ENCODE measurements at regions not wholly inside any gene's neighbourhood (a gene's known extent, or its start where the extent isn't known, plus 50 kb on each side); places are given as distances from the start of the nearest gene placed in this dataset.
A peak's percentile ranks its signal among the peaks of the same experiment; 100 is the strongest.

DNA sequence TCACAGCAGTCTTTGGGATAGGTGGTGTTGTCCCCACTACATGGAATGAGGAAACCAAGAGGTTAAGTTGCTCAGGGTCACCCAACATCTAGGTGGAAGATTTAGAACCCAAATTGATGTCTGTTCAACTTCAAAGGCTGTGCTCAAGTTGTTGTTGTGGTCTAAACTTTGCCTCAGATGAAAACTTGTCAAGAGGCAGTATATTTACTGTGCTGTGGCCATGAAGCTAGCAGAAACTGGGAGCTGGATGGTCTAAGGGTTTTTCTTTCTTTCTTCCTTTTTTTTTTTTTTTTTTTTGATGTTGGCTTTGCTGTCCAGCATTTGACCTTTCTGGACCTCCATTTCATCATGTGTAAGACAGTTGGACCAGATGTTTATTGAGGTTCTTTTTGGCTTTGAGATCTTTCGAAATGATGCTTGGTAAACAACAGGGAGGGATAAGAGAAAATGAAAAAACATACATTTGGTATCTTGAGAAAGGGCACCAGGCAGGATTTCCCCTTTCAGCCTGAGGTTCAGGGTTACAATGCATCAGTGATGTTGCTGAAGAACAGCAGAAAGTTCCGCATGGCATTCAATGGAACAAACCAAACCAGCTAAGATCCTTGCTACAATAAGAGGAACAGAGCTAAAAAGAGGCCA is 166.2 kb upstream of the RPS6KA3 start:
- TF ChIP-seq, protein P1, sequence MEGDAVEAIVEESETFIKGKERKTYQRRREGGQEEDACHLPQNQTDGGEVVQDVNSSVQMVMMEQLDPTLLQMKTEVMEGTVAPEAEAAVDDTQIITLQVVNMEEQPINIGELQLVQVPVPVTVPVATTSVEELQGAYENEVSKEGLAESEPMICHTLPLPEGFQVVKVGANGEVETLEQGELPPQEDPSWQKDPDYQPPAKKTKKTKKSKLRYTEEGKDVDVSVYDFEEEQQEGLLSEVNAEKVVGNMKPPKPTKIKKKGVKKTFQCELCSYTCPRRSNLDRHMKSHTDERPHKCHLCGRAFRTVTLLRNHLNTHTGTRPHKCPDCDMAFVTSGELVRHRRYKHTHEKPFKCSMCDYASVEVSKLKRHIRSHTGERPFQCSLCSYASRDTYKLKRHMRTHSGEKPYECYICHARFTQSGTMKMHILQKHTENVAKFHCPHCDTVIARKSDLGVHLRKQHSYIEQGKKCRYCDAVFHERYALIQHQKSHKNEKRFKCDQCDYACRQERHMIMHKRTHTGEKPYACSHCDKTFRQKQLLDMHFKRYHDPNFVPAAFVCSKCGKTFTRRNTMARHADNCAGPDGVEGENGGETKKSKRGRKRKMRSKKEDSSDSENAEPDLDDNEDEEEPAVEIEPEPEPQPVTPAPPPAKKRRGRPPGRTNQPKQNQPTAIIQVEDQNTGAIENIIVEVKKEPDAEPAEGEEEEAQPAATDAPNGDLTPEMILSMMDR (IDR thresholded peaks at IDR 0.05; ENCODE audit: low read length, missing control alignments) = no peak
- no peak overlapping the region for H3K4me3 ChIP-seq (replicated peaks; ENCODE audit: low read depth, low read length)
- no peak for DNase-seq (ENCODE audit: low read depth)

DNA sequence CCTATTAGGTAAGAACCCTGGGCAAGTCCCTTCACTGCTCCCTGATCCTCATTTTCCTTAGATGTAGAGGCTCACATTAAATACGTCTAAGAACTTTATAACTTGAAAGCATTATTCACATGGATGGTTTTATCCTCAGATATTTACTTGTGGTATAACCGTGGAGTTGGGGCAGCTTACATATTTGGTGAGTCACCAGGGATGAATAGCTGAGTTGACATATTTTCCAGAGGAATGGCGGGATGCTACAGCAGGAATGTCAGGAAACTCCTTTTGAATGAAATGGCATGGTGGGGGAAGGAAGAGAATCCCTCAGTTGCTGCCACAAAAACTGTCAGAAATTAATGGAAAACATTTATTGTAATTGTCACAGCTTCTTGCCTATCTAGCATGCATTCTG is 165.3 kb upstream of the RPS6KA3 start:
- TF ChIP-seq, protein P1 (IDR thresholded peaks at IDR 0.05; ENCODE audit: low read length, missing control alignments) = no peak
- peak; percentile 26 for DNase-seq (ENCODE audit: low read depth)

DNA sequence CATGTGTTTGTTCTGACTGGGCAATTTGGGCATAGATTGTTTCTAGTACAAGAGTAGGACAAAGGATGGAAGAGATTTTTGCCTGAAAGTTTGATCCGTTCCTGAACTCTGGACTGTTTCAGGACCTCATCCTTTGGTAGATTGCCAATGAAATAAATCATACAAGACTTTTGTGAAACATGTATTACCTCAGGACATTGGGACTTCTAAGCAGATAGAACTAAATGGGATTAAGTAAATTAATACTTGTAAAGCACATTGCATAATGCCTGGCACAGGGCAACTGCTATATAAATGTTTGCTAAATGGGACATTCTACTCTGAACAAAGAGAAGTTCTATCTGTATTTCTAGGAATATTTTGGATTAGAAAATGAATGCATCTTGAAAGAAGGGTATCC is 164.8 kb upstream of the RPS6KA3 start:
- H3K4me3 ChIP-seq (replicated peaks; ENCODE audit: low read depth, low read length) = no peak overlapping the region
- DNase-seq (ENCODE audit: low read depth) = no peak
- TF ChIP-seq, protein P1 (IDR thresholded peaks at IDR 0.05; ENCODE audit: low read length, missing control alignments) = no peak

More for the DNA sequence above, 165.3 kb upstream of the RPS6KA3 start:
- H3K4me3 ChIP-seq (replicated peaks; ENCODE audit: low read depth, low read length) = no peak overlapping the region

DNA sequence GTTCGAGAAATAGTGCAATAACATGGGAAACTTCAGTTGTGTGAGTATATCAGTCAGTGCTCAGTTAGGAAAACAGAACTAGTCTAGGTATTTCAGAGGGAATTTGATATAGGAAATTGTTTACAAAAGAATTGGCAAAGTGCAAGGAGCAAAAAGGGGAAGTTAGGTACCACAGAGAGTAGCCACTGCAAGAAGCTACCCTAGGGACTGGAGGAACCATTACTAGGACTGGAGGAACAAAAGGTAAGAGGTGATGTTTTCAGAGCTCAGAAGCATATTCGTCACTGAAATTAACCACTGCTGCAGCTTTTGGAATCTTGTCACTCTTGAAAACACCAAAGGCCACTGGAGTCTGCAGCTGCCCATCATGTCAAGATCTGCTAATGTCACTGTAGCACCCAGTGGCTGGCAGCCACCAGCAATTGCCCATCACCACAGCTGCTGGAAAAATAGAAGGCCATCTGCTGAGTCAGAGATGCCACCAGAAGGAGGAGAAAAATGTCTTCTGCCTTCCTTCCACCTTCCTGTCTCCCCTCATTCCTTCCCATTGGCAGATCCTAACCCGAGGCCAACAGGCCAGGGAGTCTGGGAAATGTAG is 160.6 kb upstream of the RPS6KA3 start:
- DNase-seq (ENCODE audit: low read depth) = no peak
- TF ChIP-seq, protein P1 (IDR thresholded peaks at IDR 0.05; ENCODE audit: low read length, missing control alignments) = no peak
- no peak overlapping the region for H3K4me3 ChIP-seq (replicated peaks; ENCODE audit: low read depth, low read length)

DNA sequence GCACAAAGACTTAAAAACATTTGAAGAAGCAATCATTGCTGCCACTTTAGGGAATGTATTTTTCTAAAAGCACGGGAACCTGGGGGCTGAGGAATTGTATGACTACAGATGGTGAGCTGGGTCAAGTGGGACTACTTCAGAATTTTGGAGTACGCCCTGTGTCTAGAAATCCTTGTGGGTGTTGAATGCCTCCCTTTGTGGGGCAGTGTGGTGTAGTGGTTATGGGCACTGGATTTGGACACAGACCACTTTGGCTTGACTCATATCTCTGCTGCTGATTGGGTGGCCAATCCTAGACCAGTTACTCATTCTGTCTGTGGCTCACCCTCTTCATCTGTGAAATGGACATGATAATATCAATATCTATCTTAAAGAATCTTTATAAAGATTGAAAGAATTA is 155.0 kb upstream of the RPS6KA3 start:
- TF ChIP-seq, protein P1 (IDR thresholded peaks at IDR 0.05; ENCODE audit: low read length, missing control alignments) = no peak
- no peak overlapping the region for H3K4me3 ChIP-seq (replicated peaks; ENCODE audit: low read depth, low read length)
- no peak for DNase-seq (ENCODE audit: low read depth)

DNA sequence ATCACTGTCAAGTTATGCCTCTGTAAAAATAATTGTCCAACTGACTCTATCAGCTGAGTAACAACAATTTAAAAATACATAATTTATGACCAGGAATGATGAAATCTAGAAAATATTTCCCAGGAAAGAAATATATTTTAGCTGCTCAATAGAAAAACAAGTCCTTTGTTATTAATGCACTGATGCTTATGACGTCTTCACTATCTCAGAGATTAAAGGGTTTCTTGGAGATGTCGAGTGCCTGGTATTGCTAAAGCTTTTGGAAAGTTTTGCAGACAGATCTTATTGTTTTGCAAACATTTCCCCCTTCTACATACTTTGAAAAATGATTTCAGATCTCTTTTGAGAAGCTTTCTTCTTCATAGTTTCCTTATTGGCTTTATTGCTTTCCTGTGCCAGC is 154.6 kb upstream of the RPS6KA3 start:
- TF ChIP-seq, protein P1 (IDR thresholded peaks at IDR 0.05; ENCODE audit: low read length, missing control alignments) = no peak
- no peak overlapping the region for H3K4me3 ChIP-seq (replicated peaks; ENCODE audit: low read depth, low read length)
- DNase-seq (ENCODE audit: low read depth) = peak; percentile 51

DNA sequence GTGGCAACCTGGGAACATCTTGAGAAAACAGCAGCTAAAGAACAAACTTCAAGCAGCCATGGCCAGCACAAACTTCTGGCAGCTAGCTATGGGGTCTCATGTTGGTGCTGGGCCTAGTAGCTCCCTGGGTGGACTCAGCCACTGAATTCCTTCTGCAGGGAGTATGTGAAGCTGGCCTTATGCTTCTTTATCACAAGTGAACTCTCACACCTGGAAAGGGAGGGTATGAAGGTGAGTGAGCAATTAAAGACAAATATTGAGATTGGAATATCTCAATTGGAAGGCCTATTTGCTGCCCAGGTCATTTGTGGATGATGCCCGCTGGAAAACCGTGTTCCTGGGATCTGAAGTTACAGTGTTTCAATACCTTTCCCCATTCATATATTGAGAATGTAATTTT is 153.3 kb upstream of the RPS6KA3 start:
- H3K4me3 ChIP-seq (replicated peaks; ENCODE audit: low read depth, low read length) = no peak overlapping the region
- no peak for DNase-seq (ENCODE audit: low read depth)
- TF ChIP-seq, protein P1 (IDR thresholded peaks at IDR 0.05; ENCODE audit: low read length, missing control alignments) = no peak
